ENCODE measurements at regions not wholly inside any gene's neighbourhood (a gene's known extent, or its start where the extent isn't known, plus 50 kb on each side); places are given as distances from the start of the nearest gene placed in this dataset.

DNA sequence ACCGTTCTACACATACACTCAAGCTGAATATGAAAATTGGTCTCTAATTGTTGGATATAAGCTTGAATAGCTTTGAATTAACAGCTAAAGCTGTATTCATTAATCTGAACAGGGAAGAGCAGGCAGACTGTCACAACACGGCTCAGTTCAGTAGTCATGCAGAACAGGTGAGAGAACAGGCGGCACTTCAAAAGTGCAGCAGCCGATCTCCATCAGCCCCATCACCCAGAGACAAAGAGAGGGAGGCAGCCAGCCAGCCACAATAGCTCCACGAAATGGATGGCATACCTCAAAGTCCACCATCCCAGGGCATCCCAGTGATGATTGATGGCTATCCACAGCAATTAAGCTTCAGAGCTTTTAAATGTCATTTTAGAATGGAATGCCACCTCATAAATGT lies 419.2 kb downstream of the OLFM4 start:
- TF ChIP-seq POLR2A (IDR thresholded peaks at IDR 0.05) (no peak), EP300 (IDR thresholded peaks at IDR 0.05) (no peak)
- TF ChIP-seq, protein P1, sequence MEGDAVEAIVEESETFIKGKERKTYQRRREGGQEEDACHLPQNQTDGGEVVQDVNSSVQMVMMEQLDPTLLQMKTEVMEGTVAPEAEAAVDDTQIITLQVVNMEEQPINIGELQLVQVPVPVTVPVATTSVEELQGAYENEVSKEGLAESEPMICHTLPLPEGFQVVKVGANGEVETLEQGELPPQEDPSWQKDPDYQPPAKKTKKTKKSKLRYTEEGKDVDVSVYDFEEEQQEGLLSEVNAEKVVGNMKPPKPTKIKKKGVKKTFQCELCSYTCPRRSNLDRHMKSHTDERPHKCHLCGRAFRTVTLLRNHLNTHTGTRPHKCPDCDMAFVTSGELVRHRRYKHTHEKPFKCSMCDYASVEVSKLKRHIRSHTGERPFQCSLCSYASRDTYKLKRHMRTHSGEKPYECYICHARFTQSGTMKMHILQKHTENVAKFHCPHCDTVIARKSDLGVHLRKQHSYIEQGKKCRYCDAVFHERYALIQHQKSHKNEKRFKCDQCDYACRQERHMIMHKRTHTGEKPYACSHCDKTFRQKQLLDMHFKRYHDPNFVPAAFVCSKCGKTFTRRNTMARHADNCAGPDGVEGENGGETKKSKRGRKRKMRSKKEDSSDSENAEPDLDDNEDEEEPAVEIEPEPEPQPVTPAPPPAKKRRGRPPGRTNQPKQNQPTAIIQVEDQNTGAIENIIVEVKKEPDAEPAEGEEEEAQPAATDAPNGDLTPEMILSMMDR (IDR thresholded peaks at IDR 0.05): no peak

Data from ovary (tissue), 3 donors.